PC-3 (cell line): ENCODE measurements at regions not wholly inside any gene's neighbourhood (a gene's known extent, or its start where the extent isn't known, plus 50 kb on each side); places are given as distances from the start of the nearest gene placed in this dataset.

ENCODE experiments used
- ATAC-seq: fragments of 200-7000 bp; cut with Tn5 transposase; 2 replicates; pipeline ENCODE4 v1.9.1; 2020; ENCODE audit warnings: mild to moderate bottlenecking, moderate library complexity
- BruUV-seq: library from RNA; stranded (reverse); fragments of 400-500 nt; replicated peaks from 2 replicates; lab custom pipeline; 2021; lab: Mats Ljungman, UMichigan
- CTCF ChIA-PET: fragments of 300-600 bp; sonication (Branson Sonifier 250); formaldehyde crosslinking; loops from one replicate; lab custom pipeline; 2022; ENCODE audit warnings: antibody characterized with exemption; lab: Charles Lee
- POLR2A ChIA-PET: fragments of 300-600 bp; sonication (Branson Sonifier 250); formaldehyde crosslinking; loops from one replicate; lab custom pipeline; 2022; ENCODE audit warnings: antibody characterized with exemption; ENCODE audit not compliant: unreplicated experiment; lab: Charles Lee
- DNase-seq: peaks from one replicate; pipeline ENCODE4 v3.0.0-alpha.2; 2015
- H2AFZ ChIP-seq: fragments of 300-600 bp; sonication (generic); 2 replicates; pipeline ENCODE4 v1.6.0; 2016; ENCODE audit warnings: antibody characterized with exemption, low read length
- H3F3A ChIP-seq: fragments of 300-600 bp; sonication (generic); one replicate; pipeline ENCODE4 v1.6.0; 2017; ENCODE audit warnings: antibody characterized with exemption, low read length, control low read depth, mild to moderate bottlenecking; ENCODE audit not compliant: unreplicated experiment
- H3K27ac ChIP-seq: fragments of 300-600 bp; sonication (generic); 2 replicates; pipeline ENCODE4 v1.5.1; 2016; ENCODE audit warnings: mild to moderate bottlenecking, low read length
- H3K27me3 ChIP-seq: fragments of 300-600 bp; sonication (generic); 2 replicates; pipeline ENCODE4 v1.6.1; 2016; ENCODE audit warnings: low read length, mixed read lengths
- H3K36me3 ChIP-seq: fragments of 300-600 bp; sonication (generic); 2 replicates; pipeline ENCODE4 v1.6.1; 2016; ENCODE audit warnings: low read depth, mixed run types, low read length, mixed read lengths
- H3K4me1 ChIP-seq: fragments of 300-600 bp; sonication (generic); 2 replicates; pipeline ENCODE4 v1.5.1; 2016; ENCODE audit warnings: low read length; ENCODE audit not compliant: insufficient read depth
- H3K4me2 ChIP-seq: fragments of 300-600 bp; sonication (generic); 2 replicates; pipeline ENCODE4 v1.6.0; 2016; ENCODE audit warnings: low read length
- H3K4me3 ChIP-seq: fragments of 300-600 bp; sonication (generic); 2 replicates; pipeline ENCODE4 v1.5.1; 2016; ENCODE audit warnings: mild to moderate bottlenecking, low read length, mixed read lengths
- H3K79me2 ChIP-seq: fragments of 300-600 bp; sonication (generic); 2 replicates; pipeline ENCODE4 v1.6.1; 2017; ENCODE audit warnings: low read length, mixed read lengths
- H3K9ac ChIP-seq: fragments of 300-600 bp; sonication (generic); 2 replicates; pipeline ENCODE4 v1.6.0; 2016; ENCODE audit warnings: mild to moderate bottlenecking, low read length
- H3K9me2 ChIP-seq: fragments of 300-600 bp; sonication (generic); replicated peaks from 2 replicates; pipeline ENCODE4 v1.6.1; 2016; ENCODE audit warnings: mixed run types, low read length, mixed read lengths
- H3K9me3 ChIP-seq: fragments of 300-600 bp; sonication (generic); 2 replicates; pipeline ENCODE4 v1.6.1; 2016; ENCODE audit warnings: low read length, mixed read lengths
- H4K20me1 ChIP-seq: fragments of 300-600 bp; sonication (generic); 2 replicates; pipeline ENCODE4 v1.6.1; 2016; ENCODE audit warnings: low read length, mixed read lengths
- CTCF ChIP-seq: fragments of 300-600 bp; sonication (generic); conservative IDR thresholded peaks from 2 replicates; pipeline ENCODE4 v1.5.1; 2017; ENCODE audit warnings: antibody characterized with exemption, low read depth, mild to moderate bottlenecking, low read length
- EZH2 ChIP-seq: fragments of 300-600 bp; sonication (generic); IDR thresholded peaks from one replicate; pipeline ENCODE4 v1.6.1; 2017; ENCODE audit warnings: antibody characterized with exemption, mild to moderate bottlenecking, low read length; ENCODE audit not compliant: unreplicated experiment
- EZH2phosphoT487 ChIP-seq: fragments of 300-600 bp; sonication (generic); IDR thresholded peaks from 2 replicates; pipeline ENCODE4 v1.6.1; 2018; ENCODE audit warnings: mild to moderate bottlenecking, antibody characterized with exemption, low read length, borderline replicate concordance
- intact Hi-C: fragments of 100-400 bp; cut with micrococcal nuclease; formaldehyde crosslinking; loops from 2 replicates; pipeline ENCODE4 v1.9.0; 2023

- intact Hi-C loops = no loop called here
- no peaks in the 10 kb centered on the region for H3K79me2 ChIP-seq
- BruUV-seq = no TSS peak
- CTCF ChIA-PET = no interaction called here
- no peak for TF ChIP-seq EZH2phosphoT487
- no peak for TF ChIP-seq CTCF
- TF ChIP-seq EZH2 = no peak
- H3K27me3 ChIP-seq = no peaks in the 10 kb centered on the region
- no peaks in the 10 kb centered on the region for H3K9me3 ChIP-seq
- POLR2A ChIA-PET = no interaction called here
- H3K4me2 ChIP-seq = no peak overlapping the region
- no peak overlapping the region for H2AFZ ChIP-seq
- H3K4me3 ChIP-seq = no peak overlapping the region
- no peak overlapping the region for H3K27ac ChIP-seq
- no peaks in the 10 kb centered on the region for H3F3A ChIP-seq
- ATAC-seq = no peak
- DNase-seq = no peak
- H3K9me2 ChIP-seq = no peaks in the 10 kb centered on the region
- no peaks in the 10 kb centered on the region for H3K36me3 ChIP-seq
- no peaks in the 10 kb centered on the region for H3K4me1 ChIP-seq
- H4K20me1 ChIP-seq = no peaks in the 10 kb centered on the region
- H3K9ac ChIP-seq = no peak overlapping the region
Measured at GRCh38 chr7:42743077-42743858, 168.6 kb downstream of the C7orf25 start.

- POLR2A ChIA-PET = no interaction called here
- H3K9me3 ChIP-seq = no peaks in the 10 kb centered on the region
- H3K9me2 ChIP-seq = no peaks in the 10 kb centered on the region
- BruUV-seq = no TSS peak
- H2AFZ ChIP-seq = no peak overlapping the region
- H3K4me1 ChIP-seq = no peaks in the 10 kb centered on the region
- no peaks in the 10 kb centered on the region for H3K79me2 ChIP-seq
- H3K4me3 ChIP-seq = no peak overlapping the region
- no peak overlapping the region for H3K27ac ChIP-seq
- H3K4me2 ChIP-seq = no peak overlapping the region
- no peak for TF ChIP-seq CTCF
- no peak for TF ChIP-seq EZH2
- TF ChIP-seq EZH2phosphoT487 = no peak
- no peaks in the 10 kb centered on the region for H3K36me3 ChIP-seq
- intact Hi-C loops = no loop called here
- H3K9ac ChIP-seq = no peak overlapping the region
- no peaks in the 10 kb centered on the region for H4K20me1 ChIP-seq
- H3F3A ChIP-seq = no peaks in the 10 kb centered on the region
- no peak for DNase-seq
- no peak for ATAC-seq
- CTCF ChIA-PET = no interaction called here
- H3K27me3 ChIP-seq = no peaks in the 10 kb centered on the region
Measured at GRCh38 chr7:42742318-42742717, 169.6 kb downstream of the C7orf25 start.

DNA sequence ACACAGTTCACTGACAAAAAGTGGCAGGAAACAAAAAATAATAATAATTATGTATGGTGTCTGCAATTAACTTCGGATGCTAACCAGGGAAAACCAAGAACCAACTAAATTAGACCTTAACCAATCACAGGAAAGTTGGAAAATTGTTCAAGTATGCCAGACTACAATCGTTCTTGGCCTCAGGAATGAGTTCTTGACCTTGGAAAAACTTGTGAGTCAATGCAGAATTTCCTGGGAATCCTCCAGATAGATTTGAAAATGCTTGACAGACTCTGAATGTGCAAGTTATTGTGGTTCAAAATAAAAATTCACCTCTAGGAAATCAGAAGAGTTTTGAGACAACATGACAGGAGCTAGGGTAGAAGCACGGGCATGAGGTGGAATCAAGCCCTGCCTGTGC, 171.5 kb downstream of the C7orf25 start:
- ATAC-seq = no peak
- H3K27me3 ChIP-seq = no peaks in the 10 kb centered on the region
- BruUV-seq = no TSS peak
- no peak for DNase-seq
- no peak overlapping the region for H3K4me2 ChIP-seq
- H2AFZ ChIP-seq = no peak overlapping the region
- H4K20me1 ChIP-seq = no peaks in the 10 kb centered on the region
- no peak overlapping the region for H3K9ac ChIP-seq
- H3K4me1 ChIP-seq = no peaks in the 10 kb centered on the region
- POLR2A ChIA-PET = no interaction called here
- no peaks in the 10 kb centered on the region for H3K36me3 ChIP-seq
- H3K79me2 ChIP-seq = no peaks in the 10 kb centered on the region
- H3K27ac ChIP-seq = no peak overlapping the region
- intact Hi-C loops = no loop called here
- no peaks in the 10 kb centered on the region for H3K9me2 ChIP-seq
- H3K4me3 ChIP-seq = no peak overlapping the region
- no peaks in the 10 kb centered on the region for H3K9me3 ChIP-seq
- no peak for TF ChIP-seq EZH2phosphoT487
- TF ChIP-seq EZH2 = no peak
- TF ChIP-seq CTCF = no peak
- CTCF ChIA-PET = no interaction called here
- no peaks in the 10 kb centered on the region for H3F3A ChIP-seq
